ENCODE measurements at regions not wholly inside any gene's neighbourhood (a gene's known extent, or its start where the extent isn't known, plus 50 kb on each side); places are given as distances from the start of the nearest gene placed in this dataset.
"Not testable (repeated sequence)": the region's sequence is repeated elsewhere in the genome, so short reads cannot be mapped to it uniquely, and the experiment has no call there.

GRCh38 chr6:27633221-27633688 lies 160.3 kb upstream of the ZNF184 start:
- H2BK120ac ChIP-seq (ENCODE audit: low read depth, low read length); dilution Hi-C loops (cut with HindIII; ENCODE audit: low sequenced_read_pairs, unreplicated experiment); ATAC-seq (ENCODE audit: low read depth); H3K27ac ChIP-seq (ENCODE audit: insufficient read depth, low read length); H3K9ac ChIP-seq (ENCODE audit: low read depth, low read length); H4K8ac ChIP-seq (ENCODE audit: low read depth in 2 of 2, low read length in 2 of 2); H3K27me3 ChIP-seq (ENCODE audit: control insufficient read depth, insufficient read depth, low read length); H3K4me1 ChIP-seq (ENCODE audit: control insufficient read depth, insufficient read depth, low read length); H2BK5ac ChIP-seq (ENCODE audit: low read depth, low read length, poor library complexity, severe bottlenecking); H4K91ac ChIP-seq (ENCODE audit: insufficient read depth, low read depth, low read length); H2AFZ ChIP-seq (replicated peaks; ENCODE audit: low read length, poor library complexity); DNase-seq; H2AK5ac ChIP-seq (ENCODE audit: low read depth, low read length); H3K4me3 ChIP-seq (ENCODE audit: insufficient read depth, low read depth, low read length); in situ Hi-C loops (cut with MboI; ENCODE audit: low sequenced_read_pairs); H2AK9ac ChIP-seq (replicated peaks; ENCODE audit: low read depth, low read length, poor library complexity); H4K20me1 ChIP-seq (ENCODE audit: insufficient read depth, low read length); BruUV-seq (replicated peaks); H3K4ac ChIP-seq (ENCODE audit: low read depth, low read length); intact Hi-C loops (cut with micrococcal nuclease); POLR2A ChIA-PET (ENCODE audit: unreplicated experiment); H2BK20ac ChIP-seq (ENCODE audit: low read depth, low read length); H2BK15ac ChIP-seq (ENCODE audit: low read depth, low read length); H3K14ac ChIP-seq (replicated peaks; ENCODE audit: low read depth, low read length); H3K36me3 ChIP-seq (ENCODE audit: control insufficient read depth, insufficient read depth, low read length); H3K4me2 ChIP-seq (ENCODE audit: low read depth, low read length); H3K23ac ChIP-seq (ENCODE audit: low read depth, low read length); H4K5ac ChIP-seq (ENCODE audit: low read depth, low read length); H3K18ac ChIP-seq (ENCODE audit: low read depth, low read length); H3K79me1 ChIP-seq (ENCODE audit: low read depth in 1 of 2, low read length in 2 of 2); H3K56ac ChIP-seq (ENCODE audit: extremely low read depth, insufficient read depth, low read length); CTCF ChIA-PET; H3K9me1 ChIP-seq (ENCODE audit: insufficient read depth, low read length); H3K9me3 ChIP-seq (ENCODE audit: control insufficient read depth, insufficient read depth, low read length): not testable (repeated sequence)
- WGBS, 2 experiments (ENCODE audit: extremely low coverage in 2 of 2, insufficient read length in 1 of 2) = no CpG with 5 or more reads among the region's 4 CpGs

Measured in IMR-90 (cell line).